ENCODE measurements at regions not wholly inside any gene's neighbourhood (a gene's known extent, or its start where the extent isn't known, plus 50 kb on each side); places are given as distances from the start of the nearest gene placed in this dataset.
"Not testable (repeated sequence)": the region's sequence is repeated elsewhere in the genome, so short reads cannot be mapped to it uniquely, and the experiment has no call there.

DNA sequence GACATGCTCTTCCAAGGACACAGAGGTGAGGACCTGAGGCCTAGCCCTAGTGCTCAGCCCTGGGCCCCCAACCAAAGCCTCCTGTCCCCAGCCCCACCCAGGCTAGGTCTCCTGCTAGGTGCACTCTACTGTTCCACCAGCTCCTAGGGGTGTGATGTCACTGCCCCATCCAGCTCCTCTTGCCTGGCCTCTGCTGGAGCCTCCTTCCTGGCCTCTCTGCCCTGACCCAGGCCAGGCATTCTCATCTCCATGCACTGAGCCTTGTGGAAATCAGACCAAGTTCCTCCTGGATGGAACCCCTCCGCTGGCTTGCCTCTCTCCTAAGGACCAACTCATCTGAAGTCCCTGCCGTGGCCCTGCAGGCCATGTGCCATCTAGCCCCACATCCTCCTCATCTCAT, 156.8 kb downstream of the INHBB start:
- no peak for FAIRE-seq

DNA sequence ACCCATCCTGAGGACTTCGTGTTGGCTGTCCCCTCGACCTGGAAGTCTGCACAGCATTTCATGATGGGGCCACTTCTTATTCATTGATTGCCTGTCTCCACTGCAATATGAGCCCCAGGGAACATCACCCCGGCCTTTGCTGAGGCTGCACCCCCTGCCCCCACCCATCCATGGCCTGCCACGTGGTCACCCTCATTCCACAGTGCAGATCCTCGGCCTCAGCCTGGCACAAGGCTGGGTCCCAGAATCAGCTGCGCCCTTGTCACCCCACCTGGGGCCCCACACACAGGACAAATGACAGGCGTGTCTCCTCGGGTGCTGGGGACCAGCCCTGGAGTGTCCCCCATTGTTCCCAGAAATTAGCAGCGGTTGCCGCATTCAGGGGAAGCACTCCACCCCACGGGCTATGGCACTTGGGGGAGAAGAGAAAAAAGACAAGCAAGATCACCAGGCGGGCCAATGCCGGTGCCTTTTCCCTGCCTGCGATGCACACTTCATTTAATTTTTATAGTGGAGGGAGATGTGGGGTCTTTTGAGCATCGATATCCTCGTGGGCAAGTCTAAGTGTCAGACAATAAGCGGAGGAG, 157.4 kb downstream of the INHBB start:
- no peak for FAIRE-seq

GRCh38 chr2:120503793-120504571, 158.0 kb downstream of the INHBB start:
- no peak for FAIRE-seq

DNA sequence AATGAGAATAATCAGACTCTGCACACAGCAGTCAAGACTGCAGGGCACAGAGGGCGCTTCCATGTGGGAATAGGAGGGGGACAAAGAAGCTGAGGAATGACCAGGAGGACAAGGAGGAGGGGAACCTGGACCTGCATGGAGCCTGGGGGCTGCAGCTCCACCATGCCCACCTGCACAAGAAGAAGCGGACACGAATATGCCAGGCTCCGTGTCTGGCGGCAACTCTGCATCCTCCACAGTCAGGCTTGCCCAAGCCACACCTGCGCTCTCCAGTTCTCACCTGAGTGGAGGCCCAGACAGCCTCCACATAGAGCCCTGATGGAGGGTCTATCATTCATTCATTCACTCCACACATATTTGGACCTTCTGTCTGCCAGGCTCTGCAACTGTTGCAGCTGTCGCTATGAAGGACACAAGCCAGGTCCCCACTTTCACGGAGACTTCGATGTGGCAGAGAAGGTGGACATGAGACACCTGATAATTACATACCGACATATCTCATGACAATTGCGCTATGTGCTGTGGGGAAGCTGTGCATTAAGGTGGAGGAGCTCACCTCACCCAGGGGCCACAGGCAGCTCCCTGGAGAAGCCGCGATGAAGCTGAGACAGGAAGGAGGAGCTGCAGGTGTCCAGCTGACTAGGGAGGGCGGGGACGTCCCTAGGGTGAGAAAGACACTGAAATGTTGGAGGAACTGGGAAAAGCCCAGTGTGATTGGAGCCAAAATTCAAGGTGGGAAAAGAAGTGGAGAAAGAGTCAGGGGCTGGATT, 159.2 kb downstream of the INHBB start:
- no peak for FAIRE-seq

- FAIRE-seq: no peak
These were observed 162.7 kb downstream of the INHBB start for GRCh38 chr2:120508567-120509041.

GRCh38 chr2:120509213-120509815, 163.4 kb downstream of the INHBB start:
- FAIRE-seq: no peak

DNA sequence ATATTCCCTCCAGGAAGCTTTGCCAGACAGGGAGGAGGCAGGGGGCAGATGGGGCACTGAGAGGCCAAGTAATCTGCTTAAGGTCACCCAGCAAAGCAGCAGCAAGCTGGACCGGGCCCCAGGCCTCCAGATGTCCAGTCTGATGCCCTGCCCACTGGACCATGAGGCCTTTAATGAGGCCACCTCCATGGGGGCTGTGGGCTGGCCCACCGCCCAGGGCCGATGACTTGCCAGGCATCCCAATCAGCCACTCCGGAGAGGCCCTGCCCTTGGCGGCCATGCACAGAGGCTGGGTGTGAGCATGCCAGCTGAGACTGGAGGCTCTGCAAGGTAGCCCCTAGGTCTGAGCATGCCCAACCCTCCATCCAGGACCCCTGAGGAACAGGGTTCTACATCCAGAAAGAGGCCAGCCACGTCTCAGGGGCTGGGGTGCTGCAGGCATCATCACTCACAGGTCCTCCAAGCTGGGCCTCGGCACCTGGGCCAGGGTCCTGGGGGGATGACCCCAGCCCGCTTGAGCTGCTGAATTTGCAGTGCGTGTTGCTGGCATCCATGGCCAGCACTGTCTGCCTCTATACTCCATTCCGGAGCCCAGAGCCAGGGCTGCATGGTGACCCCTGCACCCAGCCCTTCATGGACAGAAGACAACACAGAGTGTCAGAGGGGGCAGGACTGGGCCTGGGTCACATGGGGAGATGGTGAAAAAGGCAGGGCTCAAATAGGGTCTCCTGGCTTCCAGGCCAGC, 164.2 kb downstream of the INHBB start:
- FAIRE-seq: no peak

- FAIRE-seq: no peak
These were observed 164.9 kb downstream of the INHBB start for GRCh38 chr2:120510751-120511395.

DNA sequence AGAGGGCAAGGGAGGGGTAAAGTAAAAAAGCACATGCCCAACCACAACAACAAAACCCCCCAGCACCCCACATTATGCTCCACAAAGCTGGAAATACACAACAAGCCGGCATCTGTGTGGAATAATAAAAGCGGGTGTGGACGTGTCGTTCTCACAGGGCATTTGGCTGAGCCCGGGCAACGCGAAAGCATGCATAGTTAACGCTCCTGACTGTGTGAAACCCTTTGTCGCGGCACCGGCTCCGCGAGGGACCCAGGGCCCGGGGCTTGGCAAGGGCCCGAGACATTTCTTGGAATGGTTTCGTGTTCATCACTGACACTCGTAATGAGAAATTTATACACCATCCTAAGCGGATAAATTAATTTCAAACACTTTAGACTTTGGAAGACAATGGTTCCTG, 165.6 kb downstream of the INHBB start:
- no peak for FAIRE-seq

GRCh38 chr2:120511947-120512710, 166.2 kb downstream of the INHBB start:
- FAIRE-seq: no peak

DNA sequence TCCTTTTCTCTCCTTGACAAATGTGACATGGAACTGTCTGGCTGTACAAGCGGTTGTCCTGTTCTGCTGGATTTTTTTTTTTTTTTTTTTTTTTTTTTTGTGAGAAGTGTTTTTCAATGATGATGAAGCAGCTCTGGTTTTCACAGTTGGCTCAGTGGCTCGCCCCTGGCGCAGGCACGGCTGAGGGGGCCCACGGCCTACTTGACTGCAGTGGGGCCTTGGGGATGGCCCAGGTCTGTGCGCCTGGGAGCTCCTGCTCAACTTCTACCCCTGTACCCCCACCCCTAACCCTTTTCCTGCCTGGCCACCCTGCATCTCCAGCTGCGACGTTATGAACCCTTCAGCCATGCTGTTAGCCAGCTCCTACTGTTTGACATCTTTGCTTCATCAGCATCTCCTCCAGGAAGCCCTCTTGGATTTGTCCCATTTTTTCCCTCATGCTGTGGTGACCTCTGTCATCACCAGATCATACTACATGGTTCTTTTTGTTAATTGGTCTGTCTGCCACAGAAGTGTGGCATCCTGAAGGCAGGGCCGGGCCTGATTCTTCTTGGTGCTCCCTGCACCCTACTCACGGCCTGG, 167.9 kb downstream of the INHBB start:
- no peak for FAIRE-seq

- FAIRE-seq: no peak
These were observed 168.6 kb downstream of the INHBB start for GRCh38 chr2:120514521-120514920.

- not testable (repeated sequence) for FAIRE-seq
These were observed 169.3 kb downstream of the INHBB start for GRCh38 chr2:120515066-120515758.

GRCh38 chr2:120515759-120516678, 170.1 kb downstream of the INHBB start:
- FAIRE-seq: no peak

- no peak for FAIRE-seq
These were observed 170.9 kb downstream of the INHBB start for GRCh38 chr2:120516679-120517314.

- FAIRE-seq: no peak
These were observed 172.0 kb downstream of the INHBB start for GRCh38 chr2:120517751-120518469.

GRCh38 chr2:120518819-120519218, 172.9 kb downstream of the INHBB start:
- FAIRE-seq: no peak

DNA sequence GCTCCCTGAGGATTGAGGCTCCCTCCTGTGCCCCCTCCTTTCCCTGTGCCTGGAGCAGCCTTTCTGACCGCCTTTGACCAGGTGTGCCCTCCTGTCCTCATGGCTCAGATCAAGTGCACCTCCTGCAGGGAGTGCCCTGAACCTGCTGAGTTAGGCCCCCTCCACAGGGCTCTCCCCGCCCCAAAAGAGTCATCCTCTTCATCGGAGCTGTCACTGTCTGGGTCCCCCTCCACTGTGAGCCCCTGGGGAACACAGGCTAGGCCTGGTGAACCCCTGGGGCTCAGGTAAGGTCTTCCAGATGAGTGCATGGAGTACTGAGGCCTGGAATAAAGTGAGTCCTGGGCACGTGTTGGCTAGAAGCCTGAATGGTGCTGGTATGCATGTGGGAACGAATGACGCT, 173.5 kb downstream of the INHBB start:
- no peak for FAIRE-seq

Data from endometrium (tissue), 2 donors.